Right renal cortex interstitium (tissue), 3 donors: ENCODE measurements at regions not wholly inside any gene's neighbourhood (a gene's known extent, or its start where the extent isn't known, plus 50 kb on each side); places are given as distances from the start of the nearest gene placed in this dataset.
"Not testable (repeated sequence)": the region's sequence is repeated elsewhere in the genome, so short reads cannot be mapped to it uniquely, and the experiment has no call there.

Source experiments
- DNase-seq, 3 donors: peaks; one replicate each; pipeline ENCODE4 v3.0.0-alpha.2; 2013; ENCODE audit warnings: low read depth in 3 of 3, low spot score in 2 of 3

GRCh38 chr1:149274493-149274892, 171.1 kb upstream of the NBPF9 start:
- not testable (repeated sequence) for DNase-seq

- not testable (repeated sequence) for DNase-seq
These were observed 172.5 kb upstream of the NBPF9 start for GRCh38 chr1:149275802-149276201.

GRCh38 chr1:149276496-149276895, 173.1 kb upstream of the NBPF9 start:
- not testable (repeated sequence) for DNase-seq

GRCh38 chr1:149278156-149278555, 174.8 kb upstream of the NBPF9 start:
- not testable (repeated sequence) for DNase-seq

GRCh38 chr1:149279015-149279414, 175.7 kb upstream of the NBPF9 start:
- not testable (repeated sequence) for DNase-seq

- DNase-seq: not testable (repeated sequence)
These were observed 176.2 kb upstream of the NBPF9 start for GRCh38 chr1:149279512-149279911.

GRCh38 chr1:149284773-149285172, 181.4 kb upstream of the NBPF9 start:
- not testable (repeated sequence) for DNase-seq

GRCh38 chr1:149285205-149285604, 181.9 kb upstream of the NBPF9 start:
- DNase-seq: not testable (repeated sequence)

- not testable (repeated sequence) for DNase-seq
These were observed 182.3 kb upstream of the NBPF9 start for GRCh38 chr1:149285638-149286037.

- not testable (repeated sequence) for DNase-seq
These were observed 185.2 kb upstream of the NBPF9 start for GRCh38 chr1:149288580-149288979.

- DNase-seq: not testable (repeated sequence)
These were observed 174.2 kb upstream of the NBPF19 start for GRCh38 chr1:149300478-149301218.

- DNase-seq: not testable (repeated sequence)
These were observed 173.6 kb upstream of the NBPF19 start for GRCh38 chr1:149301282-149301681.

GRCh38 chr1:149304796-149305195, 170.0 kb upstream of the NBPF19 start:
- DNase-seq: not testable (repeated sequence)

- DNase-seq: not testable (repeated sequence)
These were observed 167.2 kb upstream of the NBPF19 start for GRCh38 chr1:149307640-149308039.

- not testable (repeated sequence) for DNase-seq
These were observed 159.9 kb upstream of the NBPF19 start for GRCh38 chr1:149314921-149315320.

GRCh38 chr1:149320971-149321731, 153.7 kb upstream of the NBPF19 start:
- DNase-seq: not testable (repeated sequence)

GRCh38 chr1:149321732-149322016, 153.2 kb upstream of the NBPF19 start:
- DNase-seq: not testable (repeated sequence)

- DNase-seq: not testable (repeated sequence)
These were observed 144.8 kb upstream of the NBPF19 start for GRCh38 chr1:149330081-149330335.

GRCh38 chr1:149336082-149336481, 138.8 kb upstream of the NBPF19 start:
- DNase-seq: not testable (repeated sequence)

GRCh38 chr1:149338221-149338691, 136.6 kb upstream of the NBPF19 start:
- DNase-seq: not testable (repeated sequence)

- not testable (repeated sequence) for DNase-seq
These were observed 136.1 kb upstream of the NBPF19 start for GRCh38 chr1:149338698-149339097.

GRCh38 chr1:149349448-149349847, 125.4 kb upstream of the NBPF19 start:
- not testable (repeated sequence) for DNase-seq
